ENCODE measurements at regions not wholly inside any gene's neighbourhood (a gene's known extent, or its start where the extent isn't known, plus 50 kb on each side); places are given as distances from the start of the nearest gene placed in this dataset.
"Not testable (repeated sequence)": the region's sequence is repeated elsewhere in the genome, so short reads cannot be mapped to it uniquely, and the experiment has no call there.

GRCh38 chr10:46749470-46749869 is 161.8 kb upstream of the PTPN20 start:
- TF ChIP-seq, protein P1, sequence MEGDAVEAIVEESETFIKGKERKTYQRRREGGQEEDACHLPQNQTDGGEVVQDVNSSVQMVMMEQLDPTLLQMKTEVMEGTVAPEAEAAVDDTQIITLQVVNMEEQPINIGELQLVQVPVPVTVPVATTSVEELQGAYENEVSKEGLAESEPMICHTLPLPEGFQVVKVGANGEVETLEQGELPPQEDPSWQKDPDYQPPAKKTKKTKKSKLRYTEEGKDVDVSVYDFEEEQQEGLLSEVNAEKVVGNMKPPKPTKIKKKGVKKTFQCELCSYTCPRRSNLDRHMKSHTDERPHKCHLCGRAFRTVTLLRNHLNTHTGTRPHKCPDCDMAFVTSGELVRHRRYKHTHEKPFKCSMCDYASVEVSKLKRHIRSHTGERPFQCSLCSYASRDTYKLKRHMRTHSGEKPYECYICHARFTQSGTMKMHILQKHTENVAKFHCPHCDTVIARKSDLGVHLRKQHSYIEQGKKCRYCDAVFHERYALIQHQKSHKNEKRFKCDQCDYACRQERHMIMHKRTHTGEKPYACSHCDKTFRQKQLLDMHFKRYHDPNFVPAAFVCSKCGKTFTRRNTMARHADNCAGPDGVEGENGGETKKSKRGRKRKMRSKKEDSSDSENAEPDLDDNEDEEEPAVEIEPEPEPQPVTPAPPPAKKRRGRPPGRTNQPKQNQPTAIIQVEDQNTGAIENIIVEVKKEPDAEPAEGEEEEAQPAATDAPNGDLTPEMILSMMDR (conservative IDR thresholded peaks at IDR 0.05 in 1 of 2, IDR thresholded peaks at IDR 0.05 in 1 of 2; ENCODE audit: extremely low read depth in 1 of 2, insufficient read depth in 1 of 2, low read depth in 1 of 2, low read length in 2 of 2) = not testable (repeated sequence)
- not testable (repeated sequence) for TF ChIP-seq EZH2 (IDR thresholded peaks at IDR 0.05; ENCODE audit: borderline replicate concordance, low read length)
